Endothelial cell of umbilical vein (primary cell): ENCODE measurements at regions not wholly inside any gene's neighbourhood (a gene's known extent, or its start where the extent isn't known, plus 50 kb on each side); places are given as distances from the start of the nearest gene placed in this dataset.

Experiments used
- EZH2 ChIP-seq: IDR thresholded peaks from 2 replicates; pipeline ENCODE4 v1.6.1; 2012; ENCODE audit warnings: borderline replicate concordance, low read depth, mild to moderate bottlenecking, moderate library complexity, low read length, inconsistent platforms; ENCODE audit not compliant: severe bottlenecking
- FOS ChIP-seq: IDR thresholded peaks from 2 replicates; pipeline ENCODE4 v1.6.1; 2011; ENCODE audit warnings: mild to moderate bottlenecking, low read length, moderate library complexity, borderline replicate concordance; ENCODE audit not compliant: insufficient read depth
- GATA2 ChIP-seq: IDR thresholded peaks from 2 replicates; pipeline ENCODE4 v1.7.0; 2011; ENCODE audit warnings: low read depth, mild to moderate bottlenecking, moderate library complexity, mixed read lengths, low read length; ENCODE audit not compliant: insufficient read length, insufficient read depth
- JUN ChIP-seq: IDR thresholded peaks from 2 replicates; pipeline ENCODE4 v1.6.1; 2011; ENCODE audit warnings: borderline replicate concordance, low read depth; ENCODE audit not compliant: insufficient read length, insufficient read depth
- MYC ChIP-seq: IDR thresholded peaks from one replicate; pipeline ENCODE4 v1.6.1; 2011; ENCODE audit warnings: mild to moderate bottlenecking, low read depth, low read length
- POLR2A ChIP-seq: IDR thresholded peaks from 2 replicates; pipeline ENCODE4 v1.6.1; 2012; ENCODE audit warnings: low read depth, mild to moderate bottlenecking, control low read depth, low read length
- POLR2AphosphoS5 ChIP-seq: IDR thresholded peaks from 2 replicates; pipeline ENCODE4 v1.6.1; 2012; ENCODE audit warnings: low read depth, mild to moderate bottlenecking, control low read depth, low read length, moderate library complexity; ENCODE audit not compliant: insufficient read depth
- TF ChIP-seq, protein P1 (sequence below), 2 donors: IDR thresholded peaks; 1 replicate in 1 of 2; 2 replicates in 1 of 2; pipeline ENCODE4 v1.5.1; 2011; ENCODE audit warnings: low read length in 2 of 2, mild to moderate bottlenecking in 2 of 2, moderate library complexity in 2 of 2, control low read depth in 1 of 2, inconsistent platforms in 1 of 2, low read depth in 1 of 2; ENCODE audit not compliant: insufficient read depth in 1 of 2; ENCODE audit errors: extremely low read depth in 1 of 2
- TF ChIP-seq, protein P2 (sequence below): IDR thresholded peaks from 2 replicates; pipeline ENCODE4 v1.6.1; 2011; ENCODE audit not compliant: insufficient read depth, insufficient read length

DNA sequence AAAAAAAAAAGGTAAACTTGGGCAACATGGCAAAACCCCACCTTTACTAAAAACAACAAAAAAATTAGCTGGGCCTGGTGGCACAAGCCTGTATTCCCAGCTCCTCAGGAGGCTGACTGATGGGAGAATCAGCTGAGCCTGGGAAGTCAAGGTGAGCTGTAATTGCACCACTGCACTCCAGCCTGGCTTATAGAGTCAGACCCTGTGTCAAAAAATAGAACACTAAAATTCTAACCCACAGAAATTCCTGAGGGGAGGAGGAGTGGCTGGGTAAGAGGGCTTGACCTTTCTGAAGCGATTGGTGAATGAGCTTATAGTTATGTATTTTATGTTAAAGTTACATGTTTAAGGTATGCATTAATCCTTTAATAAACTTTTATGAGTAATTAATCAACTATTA, 53.3 kb downstream of the FAT3 start:
- no peak for TF ChIP-seq EZH2
- TF ChIP-seq, protein P1, sequence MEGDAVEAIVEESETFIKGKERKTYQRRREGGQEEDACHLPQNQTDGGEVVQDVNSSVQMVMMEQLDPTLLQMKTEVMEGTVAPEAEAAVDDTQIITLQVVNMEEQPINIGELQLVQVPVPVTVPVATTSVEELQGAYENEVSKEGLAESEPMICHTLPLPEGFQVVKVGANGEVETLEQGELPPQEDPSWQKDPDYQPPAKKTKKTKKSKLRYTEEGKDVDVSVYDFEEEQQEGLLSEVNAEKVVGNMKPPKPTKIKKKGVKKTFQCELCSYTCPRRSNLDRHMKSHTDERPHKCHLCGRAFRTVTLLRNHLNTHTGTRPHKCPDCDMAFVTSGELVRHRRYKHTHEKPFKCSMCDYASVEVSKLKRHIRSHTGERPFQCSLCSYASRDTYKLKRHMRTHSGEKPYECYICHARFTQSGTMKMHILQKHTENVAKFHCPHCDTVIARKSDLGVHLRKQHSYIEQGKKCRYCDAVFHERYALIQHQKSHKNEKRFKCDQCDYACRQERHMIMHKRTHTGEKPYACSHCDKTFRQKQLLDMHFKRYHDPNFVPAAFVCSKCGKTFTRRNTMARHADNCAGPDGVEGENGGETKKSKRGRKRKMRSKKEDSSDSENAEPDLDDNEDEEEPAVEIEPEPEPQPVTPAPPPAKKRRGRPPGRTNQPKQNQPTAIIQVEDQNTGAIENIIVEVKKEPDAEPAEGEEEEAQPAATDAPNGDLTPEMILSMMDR (IDR thresholded peaks at IDR 0.05; ENCODE audit: extremely low read depth in 1 of 2, insufficient read depth in 1 of 2, low read depth in 1 of 2, low read length in 2 of 2): no peak
- no peak for TF ChIP-seq POLR2A
- no peak for TF ChIP-seq POLR2AphosphoS5
- TF ChIP-seq JUN: no peak
- TF ChIP-seq, protein P2, sequence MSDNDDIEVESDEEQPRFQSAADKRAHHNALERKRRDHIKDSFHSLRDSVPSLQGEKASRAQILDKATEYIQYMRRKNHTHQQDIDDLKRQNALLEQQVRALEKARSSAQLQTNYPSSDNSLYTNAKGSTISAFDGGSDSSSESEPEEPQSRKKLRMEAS: no peak
- TF ChIP-seq MYC: no peak
- TF ChIP-seq GATA2: no peak
- TF ChIP-seq FOS: no peak
